Immature natural killer cell (primary cell): ENCODE measurements at regions not wholly inside any gene's neighbourhood (a gene's known extent, or its start where the extent isn't known, plus 50 kb on each side); places are given as distances from the start of the nearest gene placed in this dataset.

ENCODE experiments used
- DNase-seq, 3 donors: peaks; one replicate each; pipeline ENCODE4 v3.0.0; 2022; ENCODE audit warnings: mixed read lengths in 1 of 3
- H3K27ac Mint-ChIP-seq, 6 donors: one replicate each; pipeline ENCODE4 v1.8.0; 2020; ENCODE audit warnings: mixed read lengths in 6 of 6, mild to moderate bottlenecking in 5 of 6, inconsistent platforms in 4 of 6, moderate library complexity in 3 of 6
- H3K27me3 Mint-ChIP-seq, 3 donors: one replicate each; pipeline ENCODE4 v1.8.0; 2020 to 2021; ENCODE audit warnings: low read depth in 3 of 3, mild to moderate bottlenecking in 3 of 3, mixed read lengths in 3 of 3, moderate library complexity in 3 of 3, inconsistent platforms in 1 of 3
- H3K36me3 Mint-ChIP-seq, 3 donors: one replicate each; pipeline ENCODE4 v1.8.0; 2020; ENCODE audit warnings: mixed read lengths in 3 of 3, inconsistent platforms in 2 of 3, mild to moderate bottlenecking in 2 of 3
- H3K4me1 Mint-ChIP-seq, 2 donors: one replicate each; pipeline ENCODE4 v1.8.0; 2020; ENCODE audit warnings: inconsistent platforms in 2 of 2, mild to moderate bottlenecking in 2 of 2, mixed read lengths in 2 of 2, moderate library complexity in 1 of 2
- H3K4me3 Mint-ChIP-seq, 5 donors: one replicate each; pipeline ENCODE4 v1.8.0; 2020; ENCODE audit warnings: mild to moderate bottlenecking in 5 of 5, mixed read lengths in 5 of 5, inconsistent platforms in 3 of 5, moderate library complexity in 3 of 5
- H3K9me3 Mint-ChIP-seq, 6 donors: one replicate each; pipeline ENCODE4 v1.8.0; 2020; ENCODE audit warnings: mild to moderate bottlenecking in 6 of 6, mixed read lengths in 6 of 6, inconsistent platforms in 4 of 6, moderate library complexity in 3 of 6

DNA sequence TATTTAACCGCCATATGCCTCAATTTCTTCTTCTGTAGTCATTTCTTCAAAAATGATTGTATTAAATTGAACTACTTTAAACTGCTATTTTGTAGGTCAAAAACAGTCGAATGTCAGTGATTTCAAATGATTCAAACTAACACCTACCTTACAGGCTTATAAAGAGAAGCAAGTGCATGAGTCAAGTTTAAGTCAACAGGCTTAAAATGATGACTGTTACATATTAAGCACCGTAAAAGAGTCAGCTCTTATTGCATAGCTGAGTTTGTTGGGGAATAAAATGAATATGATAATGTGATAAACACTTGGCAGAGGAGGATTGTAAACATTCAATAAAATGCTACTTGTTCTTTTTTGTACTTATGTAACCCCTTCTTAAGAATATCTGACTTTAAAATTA lies 90.1 kb upstream of the ANKRD1 start:
- Mint-ChIP-seq H3K27me3 (peaks cover 0 to 5% (median 2%) of the 10 kb centered on the region in 3 donors), H3K27ac (no peak overlapping the region), H3K4me3 (no peak overlapping the region), H3K4me1 (peaks cover 9 to 22% of the 10 kb centered on the region in 2 donors), H3K9me3 (no peaks in the 10 kb centered on the region), H3K36me3 (no peaks in the 10 kb centered on the region)
- DNase-seq: no peak

DNA sequence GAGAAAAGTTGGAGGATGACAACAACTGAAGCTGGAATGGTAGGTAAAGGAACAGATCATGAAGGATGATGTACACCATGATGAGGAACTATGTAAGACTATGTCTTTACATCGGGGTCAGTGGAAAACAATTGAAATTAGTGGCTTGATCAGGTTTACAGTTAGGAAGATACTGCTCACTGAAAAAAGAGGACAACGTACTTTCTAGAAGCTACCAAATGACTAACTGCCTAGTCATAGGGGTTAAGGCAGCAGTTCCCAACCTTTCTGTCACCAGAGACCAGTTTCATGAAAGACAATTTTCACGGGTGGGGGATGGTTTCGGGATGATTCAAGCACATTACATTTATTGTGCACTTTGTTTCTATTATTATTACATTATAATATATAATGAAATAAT lies 91.6 kb upstream of the ANKRD1 start:
- Mint-ChIP-seq H3K27me3 (peaks cover 0 to 5% (median 2%) of the 10 kb centered on the region in 3 donors), H3K9me3 (no peaks in the 10 kb centered on the region), H3K27ac (no peak overlapping the region), H3K4me1 (peaks cover 0 to 9% of the 10 kb centered on the region in 2 donors), H3K4me3 (no peak overlapping the region), H3K36me3 (no peaks in the 10 kb centered on the region)
- DNase-seq: no peak

DNA sequence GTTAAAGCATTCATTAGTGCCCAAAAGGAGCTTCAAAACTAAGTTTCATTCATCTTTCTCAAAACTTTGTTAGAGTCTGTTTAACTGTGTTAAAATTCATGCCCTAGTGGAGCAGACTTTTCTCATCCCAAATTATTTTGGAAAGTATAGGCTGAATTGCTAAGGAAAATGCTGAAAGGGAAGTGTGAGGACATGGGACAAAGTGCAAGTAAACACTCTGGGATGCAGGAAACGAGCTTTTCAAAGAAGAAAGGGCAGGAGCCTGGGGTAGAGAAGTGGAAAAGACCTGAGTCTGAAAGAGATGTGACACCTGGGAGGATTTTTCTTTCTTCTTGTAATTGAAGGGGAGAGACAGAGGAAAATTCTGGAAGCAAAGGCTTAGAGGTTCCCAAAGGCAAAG lies 93.1 kb upstream of the ANKRD1 start:
- no peak overlapping the region for H3K4me3 Mint-ChIP-seq
- H3K4me1 Mint-ChIP-seq: no peaks in the 10 kb centered on the region

GRCh38 chr10:91017198-91017597 lies 96.3 kb upstream of the ANKRD1 start:
- Mint-ChIP-seq H3K4me3 (no peak overlapping the region), H3K36me3 (no peaks in the 10 kb centered on the region), H3K27ac (no peak overlapping the region), H3K4me1 (no peaks in the 10 kb centered on the region), H3K9me3 (no peaks in the 10 kb centered on the region), H3K27me3 (peaks cover 0 to 13% (median 8%) of the 10 kb centered on the region in 3 donors)
- DNase-seq: no peak

More for the DNA sequence above, 93.1 kb upstream of the ANKRD1 start:
- H3K9me3 Mint-ChIP-seq: no peaks in the 10 kb centered on the region
- DNase-seq: no peak
- H3K36me3 Mint-ChIP-seq: no peaks in the 10 kb centered on the region
- H3K27me3 Mint-ChIP-seq: peaks cover 2 to 8% (median 3%) of the 10 kb centered on the region in 3 donors
- no peak overlapping the region for H3K27ac Mint-ChIP-seq

DNA sequence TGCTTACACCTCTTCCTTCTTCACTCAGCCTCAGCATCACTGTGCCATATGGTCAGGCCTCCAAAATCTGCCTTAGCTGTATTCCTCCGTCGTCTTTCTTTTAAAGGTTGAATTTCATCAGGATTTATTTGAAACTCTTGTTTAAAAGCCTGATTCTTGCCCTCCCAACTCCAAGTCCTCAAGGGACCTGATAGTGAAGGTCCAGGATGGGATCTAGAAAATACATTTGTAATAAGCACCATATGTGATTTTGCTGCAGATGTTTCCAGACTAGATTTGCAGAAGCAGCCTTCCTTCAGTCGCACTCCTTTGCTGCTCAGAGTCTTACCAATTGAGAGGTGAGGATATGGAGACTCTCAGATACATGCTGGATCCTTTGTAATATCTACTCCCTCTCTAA lies 101.0 kb upstream of the ANKRD1 start:
- H3K27me3 Mint-ChIP-seq: peaks cover 2 to 14% (median 3%) of the 10 kb centered on the region in 3 donors
- no peak overlapping the region for H3K4me3 Mint-ChIP-seq
- peaks cover 0 to 3% (median 0%) of the 10 kb centered on the region in 6 donors for H3K9me3 Mint-ChIP-seq

GRCh38 chr10:91022390-91022789 lies 101.5 kb upstream of the ANKRD1 start:
- Mint-ChIP-seq H3K36me3 (no peaks in the 10 kb centered on the region), H3K27me3 (peaks cover 2 to 14% (median 3%) of the 10 kb centered on the region in 3 donors), H3K27ac (no peak overlapping the region), H3K4me1 (no peaks in the 10 kb centered on the region), H3K9me3 (peaks cover 0 to 4% (median 0%) of the 10 kb centered on the region in 6 donors), H3K4me3 (no peak overlapping the region)
- no peak for DNase-seq

More for the DNA sequence above, 101.0 kb upstream of the ANKRD1 start:
- Mint-ChIP-seq H3K4me1 (no peaks in the 10 kb centered on the region), H3K36me3 (no peaks in the 10 kb centered on the region), H3K27ac (no peak overlapping the region)
- no peak for DNase-seq

DNA sequence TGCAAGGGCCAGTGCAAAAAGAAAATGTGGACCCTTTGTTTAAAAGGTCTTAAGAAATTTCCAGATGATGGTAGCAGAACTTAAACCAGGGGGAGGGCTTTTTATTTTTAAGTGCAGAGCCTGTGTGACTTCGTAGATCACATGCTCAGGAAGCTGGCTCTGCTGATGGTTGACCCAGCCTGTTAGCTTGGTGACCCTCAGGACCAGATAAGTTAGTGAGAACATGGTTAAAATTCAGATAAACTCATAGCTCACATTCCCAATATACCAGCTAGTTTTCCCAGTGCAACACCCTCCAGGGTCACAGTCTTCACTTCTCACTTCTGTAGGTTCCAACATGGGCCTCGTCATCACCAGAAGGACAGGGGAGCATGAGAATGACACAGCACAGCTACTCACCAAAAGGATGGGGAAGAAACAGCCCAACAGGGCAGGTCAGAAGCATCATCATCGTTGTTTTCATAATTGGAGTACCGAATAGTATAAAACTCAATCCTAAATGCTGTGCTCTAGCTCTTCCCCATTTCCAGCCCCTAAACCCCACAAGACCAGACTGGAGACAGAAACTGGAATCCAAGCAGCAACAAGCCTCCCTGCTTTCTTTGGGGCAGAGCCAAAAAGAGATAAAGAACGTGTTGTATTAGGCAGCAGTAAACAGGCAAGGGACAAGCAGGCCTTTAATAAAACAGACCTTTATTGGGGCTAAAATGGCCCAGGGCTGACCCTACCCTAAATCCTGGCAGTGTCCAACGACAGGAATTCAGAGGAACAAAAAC lies 102.2 kb upstream of the ANKRD1 start:
- Mint-ChIP-seq H3K4me3 (no peak overlapping the region), H3K27me3 (peaks cover 3 to 13% (median 4%) of the 10 kb centered on the region in 3 donors), H3K27ac (no peak overlapping the region), H3K36me3 (no peaks in the 10 kb centered on the region), H3K4me1 (no peaks in the 10 kb centered on the region), H3K9me3 (peaks cover 0 to 7% (median 0%) of the 10 kb centered on the region in 6 donors)
- DNase-seq: no peak

DNA sequence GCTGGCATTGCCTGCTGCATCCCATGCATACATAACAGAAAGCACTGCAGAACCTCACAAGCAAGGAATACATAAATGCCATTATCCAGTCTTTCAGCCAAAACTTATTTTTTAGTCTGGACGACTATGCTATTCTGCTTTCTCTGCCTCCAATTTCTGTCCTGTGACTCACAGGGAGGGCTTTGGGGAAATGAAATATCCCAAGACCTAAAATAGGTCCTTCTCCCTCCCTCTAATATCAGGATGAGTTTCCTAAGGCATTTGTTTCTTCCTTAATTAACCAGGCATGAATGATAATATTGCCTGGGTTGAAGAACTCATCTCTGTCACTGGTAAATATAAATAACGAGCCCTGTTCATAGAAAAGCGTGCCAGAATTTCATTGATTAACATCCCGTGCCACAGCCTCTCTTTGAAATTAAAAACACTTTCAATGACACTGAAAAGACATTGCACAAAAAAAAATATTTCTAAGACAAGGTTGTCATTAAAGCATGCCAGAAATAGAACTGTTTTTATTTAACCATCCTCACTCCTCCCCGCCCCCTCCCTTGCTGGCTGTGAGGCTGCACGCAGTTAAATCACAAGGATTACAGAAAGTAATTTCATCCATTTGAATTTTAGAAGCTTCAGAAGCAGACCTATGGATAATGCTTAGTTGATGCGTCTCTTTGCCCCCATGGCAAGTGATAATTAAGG lies 103.0 kb upstream of the ANKRD1 start:
- no peak for DNase-seq
- H3K4me1 Mint-ChIP-seq: no peaks in the 10 kb centered on the region
- no peak overlapping the region for H3K27ac Mint-ChIP-seq
- peaks cover 0 to 10% (median 0%) of the 10 kb centered on the region in 6 donors for H3K9me3 Mint-ChIP-seq
- no peak overlapping the region for H3K4me3 Mint-ChIP-seq
- H3K27me3 Mint-ChIP-seq: peaks cover 3 to 11% (median 3%) of the 10 kb centered on the region in 3 donors
- no peaks in the 10 kb centered on the region for H3K36me3 Mint-ChIP-seq

GRCh38 chr10:91024541-91024940 lies 103.7 kb upstream of the ANKRD1 start:
- H3K36me3 Mint-ChIP-seq: no peaks in the 10 kb centered on the region
- H3K4me3 Mint-ChIP-seq: no peak overlapping the region
- no peak for DNase-seq
- no peaks in the 10 kb centered on the region for H3K4me1 Mint-ChIP-seq
- H3K27me3 Mint-ChIP-seq: peaks cover 3 to 10% (median 6%) of the 10 kb centered on the region in 3 donors
- H3K27ac Mint-ChIP-seq: no peak overlapping the region
- H3K9me3 Mint-ChIP-seq: peaks cover 0 to 10% (median 0%) of the 10 kb centered on the region in 6 donors

DNA sequence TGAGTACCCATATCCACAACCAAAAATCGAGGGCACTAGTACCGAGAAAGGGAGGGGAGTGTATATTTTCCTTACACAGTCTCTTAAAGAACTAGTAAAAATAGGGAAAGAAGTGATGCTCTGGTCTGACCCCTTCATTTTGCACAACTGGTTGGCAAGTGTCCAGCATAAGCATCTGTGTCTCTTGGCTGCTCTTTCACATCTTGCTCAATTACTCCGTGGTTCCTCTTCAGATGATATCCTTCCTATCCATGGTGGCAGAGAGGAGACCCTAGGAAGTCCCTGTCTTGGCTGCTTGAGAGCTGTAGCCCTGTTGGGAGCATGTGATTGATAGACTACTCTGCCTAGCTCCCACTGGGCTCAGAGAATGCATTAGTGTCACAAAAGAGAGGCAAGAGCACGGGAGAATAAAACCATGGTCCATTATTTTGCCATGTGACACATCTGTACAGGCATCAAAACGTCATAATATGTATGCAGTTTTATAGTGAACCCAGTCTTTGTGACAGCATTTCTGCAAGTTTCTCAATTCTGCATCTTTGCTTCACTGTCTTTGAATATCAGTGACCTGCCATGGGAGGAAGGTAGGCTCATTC lies 111.8 kb upstream of the ANKRD1 start:
- no peak overlapping the region for H3K27ac Mint-ChIP-seq
- peaks cover 0 to 4% (median 0%) of the 10 kb centered on the region in 6 donors for H3K9me3 Mint-ChIP-seq
- H3K4me3 Mint-ChIP-seq: no peak overlapping the region
- peaks cover 13 to 19% of the 10 kb centered on the region in 2 donors for H3K4me1 Mint-ChIP-seq
- peaks cover 3 to 13% (median 6%) of the 10 kb centered on the region in 3 donors for H3K27me3 Mint-ChIP-seq
- no peaks in the 10 kb centered on the region for H3K36me3 Mint-ChIP-seq
- DNase-seq: no peak

DNA sequence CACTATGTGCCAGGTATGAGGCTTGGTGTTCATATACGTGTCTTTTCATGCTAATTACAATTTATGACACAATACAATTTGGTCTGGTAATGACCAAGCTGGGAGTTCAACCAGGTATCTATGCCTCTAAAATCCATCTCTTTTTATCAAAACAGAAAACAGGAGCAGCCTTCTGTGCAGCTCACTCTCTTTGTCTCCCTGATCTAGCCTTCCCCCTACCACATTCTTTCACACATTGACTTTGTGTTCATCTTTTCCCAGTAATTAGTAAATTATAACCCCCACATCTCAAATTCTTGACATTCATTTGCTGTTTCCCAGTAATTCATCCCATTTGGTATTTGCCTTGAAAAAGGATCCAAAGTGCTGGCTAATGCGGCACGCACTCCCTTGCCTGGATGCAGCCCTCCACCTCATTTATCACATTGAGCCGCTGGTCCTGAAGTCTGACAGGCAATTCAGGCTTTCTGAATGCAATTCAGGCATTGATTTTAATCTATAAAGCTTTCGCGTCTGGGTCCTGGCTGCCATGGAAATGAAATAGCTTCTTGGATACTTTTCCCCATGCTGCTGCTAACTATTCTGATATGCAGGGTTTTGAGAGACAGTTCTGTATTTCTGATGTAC lies 112.5 kb upstream of the ANKRD1 start:
- Mint-ChIP-seq H3K27me3 (peaks cover 3 to 13% (median 6%) of the 10 kb centered on the region in 3 donors), H3K27ac (peak overlapping the region in 2 of 6 donors; percentile 51 to 65), H3K4me3 (no peak overlapping the region), H3K9me3 (no peaks in the 10 kb centered on the region), H3K36me3 (no peaks in the 10 kb centered on the region), H3K4me1 (peaks cover 13 to 19% of the 10 kb centered on the region in 2 donors)
- no peak for DNase-seq

DNA sequence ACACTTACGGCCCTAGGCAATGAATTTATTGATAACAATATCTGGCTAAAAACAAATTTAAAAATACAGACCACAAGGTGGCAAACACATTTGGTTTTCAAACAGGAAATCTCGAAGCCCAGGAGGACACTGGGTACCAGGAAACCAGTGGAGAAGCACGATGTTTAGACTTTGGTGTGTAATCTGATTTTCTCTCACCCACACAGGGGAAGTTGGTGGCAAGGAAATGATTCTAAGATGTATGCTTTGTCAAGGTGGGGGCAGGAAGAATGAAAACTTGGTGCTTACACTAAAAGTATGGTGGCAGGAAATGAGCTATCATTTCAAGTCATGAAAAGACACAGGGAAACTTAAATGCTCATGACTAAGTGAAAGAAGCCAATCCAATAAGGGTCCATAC lies 113.2 kb upstream of the ANKRD1 start:
- peak overlapping the region in 5 of 6 donors; percentile 29 to 65 (median 51) for H3K27ac Mint-ChIP-seq
- peak overlapping the region; percentile 3 to 37 (median 18) for H3K4me3 Mint-ChIP-seq
- peak; percentile 22 to 32 (median 26) for DNase-seq
- peaks cover 3 to 12% (median 6%) of the 10 kb centered on the region in 3 donors for H3K27me3 Mint-ChIP-seq
- no peaks in the 10 kb centered on the region for H3K36me3 Mint-ChIP-seq
- H3K4me1 Mint-ChIP-seq: peaks cover 13 to 19% of the 10 kb centered on the region in 2 donors
- no peaks in the 10 kb centered on the region for H3K9me3 Mint-ChIP-seq

- Mint-ChIP-seq H3K27me3 (peaks cover 3 to 12% (median 6%) of the 10 kb centered on the region in 3 donors), H3K36me3 (no peaks in the 10 kb centered on the region), H3K9me3 (no peaks in the 10 kb centered on the region), H3K4me1 (peaks cover 13 to 19% of the 10 kb centered on the region in 2 donors), H3K4me3 (peak overlapping the region; percentile 3 to 37 (median 18)), H3K27ac (peak overlapping the region in 5 of 6 donors; percentile 29 to 65 (median 51))
- DNase-seq: no peak
Observed at GRCh38 chr10:91034494-91035159, 113.7 kb upstream of the ANKRD1 start.
